ENCODE measurements at regions not wholly inside any gene's neighbourhood (a gene's known extent, or its start where the extent isn't known, plus 50 kb on each side); places are given as distances from the start of the nearest gene placed in this dataset.

- Histone ChIP-seq H3K27ac (ENCODE audit: low read length) (no peak overlapping the region), H3K9me3 (ENCODE audit: control insufficient read depth, insufficient read depth, low read length) (no peaks in the 10 kb centered on the region), H3K27me3 (ENCODE audit: control insufficient read depth, insufficient read depth, low read length) (no peaks in the 10 kb centered on the region), H3K4me3 (ENCODE audit: low read length) (no peak overlapping the region), H3K36me3 (ENCODE audit: control insufficient read depth, insufficient read depth, low read length) (no peaks in the 10 kb centered on the region), H3K4me1 (ENCODE audit: control insufficient read depth, insufficient read depth, low read length) (no peaks in the 10 kb centered on the region)
- H3K36me3 Mint-ChIP-seq: no peaks in the 10 kb centered on the region
- ATAC-seq: no peak
- H3K27me3 Mint-ChIP-seq (ENCODE audit: low read depth in 2 of 2): no peaks in the 10 kb centered on the region
- H3K9me3 Mint-ChIP-seq: peaks cover 10 to 12% of the 10 kb centered on the region in 2 donors
- H3K4me3 Mint-ChIP-seq: no peak overlapping the region
- intact Hi-C loops (cut with micrococcal nuclease): no loop called here
- H3K27ac Mint-ChIP-seq: no peak overlapping the region
- no peak for DNase-seq
- H3K4me1 Mint-ChIP-seq: no peaks in the 10 kb centered on the region
- TF ChIP-seq, protein P1, sequence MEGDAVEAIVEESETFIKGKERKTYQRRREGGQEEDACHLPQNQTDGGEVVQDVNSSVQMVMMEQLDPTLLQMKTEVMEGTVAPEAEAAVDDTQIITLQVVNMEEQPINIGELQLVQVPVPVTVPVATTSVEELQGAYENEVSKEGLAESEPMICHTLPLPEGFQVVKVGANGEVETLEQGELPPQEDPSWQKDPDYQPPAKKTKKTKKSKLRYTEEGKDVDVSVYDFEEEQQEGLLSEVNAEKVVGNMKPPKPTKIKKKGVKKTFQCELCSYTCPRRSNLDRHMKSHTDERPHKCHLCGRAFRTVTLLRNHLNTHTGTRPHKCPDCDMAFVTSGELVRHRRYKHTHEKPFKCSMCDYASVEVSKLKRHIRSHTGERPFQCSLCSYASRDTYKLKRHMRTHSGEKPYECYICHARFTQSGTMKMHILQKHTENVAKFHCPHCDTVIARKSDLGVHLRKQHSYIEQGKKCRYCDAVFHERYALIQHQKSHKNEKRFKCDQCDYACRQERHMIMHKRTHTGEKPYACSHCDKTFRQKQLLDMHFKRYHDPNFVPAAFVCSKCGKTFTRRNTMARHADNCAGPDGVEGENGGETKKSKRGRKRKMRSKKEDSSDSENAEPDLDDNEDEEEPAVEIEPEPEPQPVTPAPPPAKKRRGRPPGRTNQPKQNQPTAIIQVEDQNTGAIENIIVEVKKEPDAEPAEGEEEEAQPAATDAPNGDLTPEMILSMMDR (IDR thresholded peaks at IDR 0.05): no peak
- 90% methylated on average over 5 of the region's 5 CpGs for WGBS (ENCODE audit: insufficient coverage)
Measured at GRCh38 chr1:72481420-72481970, 199.2 kb upstream of the NEGR1 start.

GRCh38 chr1:72466376-72466775, 184.0 kb upstream of the NEGR1 start:
- Mint-ChIP-seq H3K9me3 (peaks cover 6 to 9% of the 10 kb centered on the region in 2 donors), H3K36me3 (no peaks in the 10 kb centered on the region), H3K4me3 (no peak overlapping the region), H3K27ac (no peak overlapping the region), H3K27me3 (ENCODE audit: low read depth in 2 of 2) (no peaks in the 10 kb centered on the region), H3K4me1 (no peaks in the 10 kb centered on the region)
- ATAC-seq: no peak
- H3K9me3 ChIP-seq (ENCODE audit: control insufficient read depth, insufficient read depth, low read length): no peaks in the 10 kb centered on the region
- H3K27me3 ChIP-seq (ENCODE audit: control insufficient read depth, insufficient read depth, low read length): no peaks in the 10 kb centered on the region
- H3K4me1 ChIP-seq (ENCODE audit: control insufficient read depth, insufficient read depth, low read length): no peaks in the 10 kb centered on the region
- no peak for DNase-seq
- TF ChIP-seq, protein P1 (IDR thresholded peaks at IDR 0.05): no peak
- H3K36me3 ChIP-seq (ENCODE audit: control insufficient read depth, insufficient read depth, low read length): no peaks in the 10 kb centered on the region
- no peak overlapping the region for H3K4me3 ChIP-seq (ENCODE audit: low read length)
- 60% methylated on average over 1 of the region's 1 CpG for WGBS (ENCODE audit: insufficient coverage)
- intact Hi-C loops (cut with micrococcal nuclease): no loop called here
- no peak overlapping the region for H3K27ac ChIP-seq (ENCODE audit: low read length)

DNA sequence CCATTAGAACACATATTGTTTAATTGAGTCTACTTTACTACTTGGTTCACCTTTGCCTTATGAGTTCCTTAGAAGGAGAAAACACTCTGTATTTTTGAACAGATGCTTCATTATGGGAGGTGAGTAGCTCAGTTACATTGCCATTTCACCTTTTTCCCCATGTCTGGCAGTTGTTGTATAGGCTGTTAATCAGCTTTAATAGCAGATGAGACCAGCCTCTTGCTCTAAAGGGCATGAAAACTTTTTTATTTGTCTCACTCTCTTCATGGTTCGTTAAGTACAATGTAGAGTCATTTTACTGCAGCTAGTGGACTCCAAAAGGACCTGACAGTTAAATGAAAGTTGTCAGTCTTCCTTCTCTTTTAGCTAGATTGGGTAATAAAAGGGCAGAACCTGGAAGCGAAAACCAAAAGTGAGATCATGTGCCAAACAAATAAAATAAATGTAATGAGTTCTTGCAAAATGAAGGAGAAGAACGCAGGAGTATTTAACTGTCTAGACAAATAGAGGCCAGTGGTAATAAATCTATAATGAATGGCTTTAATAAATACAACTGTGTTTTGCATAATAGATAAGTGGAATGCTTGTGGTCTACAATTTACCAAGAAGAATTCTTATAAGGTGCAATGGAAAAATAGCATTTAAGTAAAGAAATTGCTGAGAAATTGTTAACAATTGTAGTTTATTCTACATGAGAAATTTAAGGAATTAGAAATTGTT, 180.0 kb upstream of the NEGR1 start:
- Mint-ChIP-seq H3K4me3 (no peak overlapping the region), H3K36me3 (no peaks in the 10 kb centered on the region), H3K27ac (no peak overlapping the region), H3K9me3 (peaks cover 7 to 9% of the 10 kb centered on the region in 2 donors), H3K4me1 (no peaks in the 10 kb centered on the region), H3K27me3 (ENCODE audit: low read depth in 2 of 2) (no peaks in the 10 kb centered on the region)
- DNase-seq: no peak
- Histone ChIP-seq H3K27ac (ENCODE audit: low read length) (no peak overlapping the region), H3K9me3 (ENCODE audit: control insufficient read depth, insufficient read depth, low read length) (no peaks in the 10 kb centered on the region), H3K4me1 (ENCODE audit: control insufficient read depth, insufficient read depth, low read length) (no peaks in the 10 kb centered on the region), H3K4me3 (ENCODE audit: low read length) (no peak overlapping the region), H3K36me3 (ENCODE audit: control insufficient read depth, insufficient read depth, low read length) (no peaks in the 10 kb centered on the region), H3K27me3 (ENCODE audit: control insufficient read depth, insufficient read depth, low read length) (no peaks in the 10 kb centered on the region)
- ATAC-seq: no peak
- intact Hi-C loops (cut with micrococcal nuclease): no loop called here
- TF ChIP-seq, protein P1 (IDR thresholded peaks at IDR 0.05): no peak
- 87% methylated on average over 3 of the region's 3 CpGs for WGBS (ENCODE audit: insufficient coverage)

DNA sequence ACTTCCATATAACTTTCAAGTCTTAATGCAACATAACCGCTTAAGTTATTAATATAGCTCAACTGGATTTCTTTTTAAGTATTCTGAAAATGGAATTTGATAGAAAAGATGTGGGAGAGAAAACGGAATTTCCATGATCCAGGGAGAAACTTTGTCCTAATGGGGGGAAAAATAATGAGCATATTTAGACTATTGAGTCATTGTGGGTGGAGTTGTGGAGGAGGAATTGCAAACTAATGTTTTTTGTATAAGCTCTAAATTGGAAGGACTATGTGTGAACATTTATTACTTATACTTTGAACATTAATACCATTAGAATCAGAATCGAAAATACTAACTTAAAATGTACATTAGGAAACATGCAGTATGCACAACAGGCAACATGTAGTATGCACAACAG, 159.9 kb upstream of the NEGR1 start:
- Mint-ChIP-seq H3K4me1 (no peaks in the 10 kb centered on the region), H3K27me3 (ENCODE audit: low read depth in 2 of 2) (no peaks in the 10 kb centered on the region), H3K9me3 (peaks cover 7 to 14% of the 10 kb centered on the region in 2 donors), H3K4me3 (no peak overlapping the region), H3K36me3 (peaks cover 23% of the 10 kb centered on the region), H3K27ac (no peak overlapping the region)
- no peaks in the 10 kb centered on the region for H3K36me3 ChIP-seq (ENCODE audit: control insufficient read depth, insufficient read depth, low read length)
- no peak for ATAC-seq
- intact Hi-C loops (cut with micrococcal nuclease): no loop called here
- no peaks in the 10 kb centered on the region for H3K9me3 ChIP-seq (ENCODE audit: control insufficient read depth, insufficient read depth, low read length)
- 88% methylated on average over 2 of the region's 3 CpGs for WGBS (ENCODE audit: insufficient coverage)
- no peak overlapping the region for H3K4me3 ChIP-seq (ENCODE audit: low read length)
- no peaks in the 10 kb centered on the region for H3K27me3 ChIP-seq (ENCODE audit: control insufficient read depth, insufficient read depth, low read length)
- no peaks in the 10 kb centered on the region for H3K4me1 ChIP-seq (ENCODE audit: control insufficient read depth, insufficient read depth, low read length)
- no peak overlapping the region for H3K27ac ChIP-seq (ENCODE audit: low read length)
- no peak for DNase-seq
- TF ChIP-seq, protein P1 (IDR thresholded peaks at IDR 0.05): no peak

All from natural killer cell (primary cell).